HG03457 (cell line): ENCODE measurements at regions not wholly inside any gene's neighbourhood (a gene's known extent, or its start where the extent isn't known, plus 50 kb on each side); places are given as distances from the start of the nearest gene placed in this dataset.

Experiments used
- ATAC-seq: cut with Tn5 transposase; IDR thresholded peaks from one replicate; pipeline ENCODE4 v1.9.1; 2021; ENCODE audit warnings: moderate number of reproducible peaks; ENCODE audit not compliant: unreplicated experiment

DNA sequence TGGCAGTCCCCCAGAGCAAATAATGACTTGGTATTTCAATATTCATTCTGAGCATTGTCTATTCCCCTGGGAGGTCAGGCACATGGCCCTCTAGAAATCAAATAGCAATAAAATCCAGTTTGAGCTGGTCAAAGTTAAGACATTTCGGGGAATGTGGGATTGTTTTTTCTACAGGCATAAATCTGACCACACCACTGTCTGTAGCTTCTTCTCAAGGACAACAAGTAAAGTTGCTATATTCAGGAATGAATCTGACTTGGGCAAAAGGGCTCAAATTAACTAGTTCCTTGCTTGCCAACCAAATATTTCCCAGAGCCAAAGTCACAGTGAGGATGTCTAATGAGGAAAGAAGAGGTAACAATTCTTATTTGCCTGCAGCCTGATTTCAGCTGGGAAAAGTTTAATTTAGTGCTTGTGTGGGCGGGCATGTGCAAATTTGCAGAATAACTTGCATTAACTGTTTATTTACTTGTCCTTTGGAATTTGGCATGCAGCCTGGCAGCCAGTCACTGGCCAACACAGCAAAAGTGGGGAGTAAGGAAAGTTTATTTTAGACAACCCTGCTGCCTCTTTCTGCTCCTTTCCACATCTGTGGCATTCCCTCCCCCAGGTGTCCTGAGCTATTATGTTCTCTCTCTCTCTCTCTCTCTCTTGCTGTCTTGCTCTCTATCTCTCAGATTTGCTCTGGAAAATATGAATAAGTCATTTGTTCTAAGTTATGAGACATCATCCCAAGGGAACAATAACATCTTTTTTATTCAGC lies 51.2 kb upstream of the ARHGAP20 start:
- no peak for ATAC-seq

GRCh38 chr11:110762590-110762989 lies 50.4 kb upstream of the ARHGAP20 start:
- no peak for ATAC-seq
